ENCODE measurements at regions not wholly inside any gene's neighbourhood (a gene's known extent, or its start where the extent isn't known, plus 50 kb on each side); places are given as distances from the start of the nearest gene placed in this dataset.

GRCh38 chr2:183543731-183544130, 419.5 kb downstream of the NUP35 start:
- no peak for TF ChIP-seq CTCF (IDR thresholded peaks at IDR 0.05)
- no peak for TF ChIP-seq POLR2AphosphoS5 (IDR thresholded peaks at IDR 0.05; ENCODE audit: insufficient read depth in 1 of 2, low read depth in 1 of 2)
- no peak for TF ChIP-seq POLR2A (IDR thresholded peaks at IDR 0.05)

Measured in vagina (tissue), 2 donors.